Globus pallidus (tissue), 1 donor: ENCODE measurements at regions not wholly inside any gene's neighbourhood (a gene's known extent, or its start where the extent isn't known, plus 50 kb on each side); places are given as distances from the start of the nearest gene placed in this dataset.
"Not testable (repeated sequence)": the region's sequence is repeated elsewhere in the genome, so short reads cannot be mapped to it uniquely, and the experiment has no call there.

Experiments used
- DNase-seq: peaks from one replicate; pipeline ENCODE4 v3.0.0-alpha.2; 2015; ENCODE audit warnings: low spot score

- DNase-seq: no peak
Observed at GRCh38 chr3:26763723-26764122, 141.2 kb downstream of the LRRC3B start.

- no peak for DNase-seq
Observed at GRCh38 chr3:26766031-26766430, 143.5 kb downstream of the LRRC3B start.

- DNase-seq: peak; percentile 26
Observed at GRCh38 chr3:26768068-26768651, 145.6 kb downstream of the LRRC3B start.

- no peak for DNase-seq
Observed at GRCh38 chr3:26799679-26800317, 177.2 kb downstream of the LRRC3B start.

GRCh38 chr3:26807272-26807671, 184.7 kb downstream of the LRRC3B start:
- DNase-seq: no peak

GRCh38 chr3:26825454-26825853, 202.9 kb downstream of the LRRC3B start:
- no peak for DNase-seq

- no peak for DNase-seq
Observed at GRCh38 chr3:26827169-26827568, 204.6 kb downstream of the LRRC3B start.

GRCh38 chr3:26838026-26838425, 215.5 kb downstream of the LRRC3B start:
- DNase-seq: no peak

- DNase-seq: no peak
Observed at GRCh38 chr3:26839001-26839400, 216.4 kb downstream of the LRRC3B start.

GRCh38 chr3:26840272-26840870, 217.8 kb downstream of the LRRC3B start:
- no peak for DNase-seq

- DNase-seq: no peak
Observed at GRCh38 chr3:26845194-26845593, 222.6 kb downstream of the LRRC3B start.

GRCh38 chr3:26847680-26848079, 225.1 kb downstream of the LRRC3B start:
- DNase-seq: no peak

- no peak for DNase-seq
Observed at GRCh38 chr3:26894443-26894842, 271.9 kb downstream of the LRRC3B start.

GRCh38 chr3:26915208-26915607, 292.6 kb downstream of the LRRC3B start:
- no peak for DNase-seq

- DNase-seq: peak; percentile 16
Observed at GRCh38 chr3:26920646-26921478, 298.3 kb downstream of the LRRC3B start.

- DNase-seq: no peak
Observed at GRCh38 chr3:26931896-26932295, 309.3 kb downstream of the LRRC3B start.

GRCh38 chr3:26932752-26933151, 310.2 kb downstream of the LRRC3B start:
- no peak for DNase-seq

- DNase-seq: not testable (repeated sequence)
Observed at GRCh38 chr3:26945480-26945879, 322.9 kb downstream of the LRRC3B start.

GRCh38 chr3:26960382-26960781, 337.8 kb downstream of the LRRC3B start:
- no peak for DNase-seq

GRCh38 chr3:26962492-26963360, 340.2 kb downstream of the LRRC3B start:
- no peak for DNase-seq

GRCh38 chr3:26963361-26963743, 340.8 kb downstream of the LRRC3B start:
- no peak for DNase-seq

- DNase-seq: no peak
Observed at GRCh38 chr3:26964313-26964712, 341.7 kb downstream of the LRRC3B start.
